Activated naive CD4-positive, alpha-beta T cell treated with anti-CD3 and anti-CD28 coated beads, Interleukin-2, amount 50 U/mL, for 24 hours (primary cell): ENCODE measurements at regions not wholly inside any gene's neighbourhood (a gene's known extent, or its start where the extent isn't known, plus 50 kb on each side); places are given as distances from the start of the nearest gene placed in this dataset.

ENCODE experiments used
- H3K27ac Mint-ChIP-seq: one replicate; pipeline ENCODE4 v1.8.0; 2021; ENCODE audit warnings: mild to moderate bottlenecking, mixed read lengths
- H3K27me3 Mint-ChIP-seq: one replicate; pipeline ENCODE4 v1.8.0; 2021; ENCODE audit warnings: mixed read lengths
- H3K36me3 Mint-ChIP-seq: one replicate; pipeline ENCODE4 v1.8.0; 2021; ENCODE audit warnings: mixed read lengths
- H3K4me1 Mint-ChIP-seq: one replicate; pipeline ENCODE4 v1.8.0; 2021; ENCODE audit warnings: mixed read lengths
- H3K4me3 Mint-ChIP-seq: one replicate; pipeline ENCODE4 v1.8.0; 2021; ENCODE audit warnings: mild to moderate bottlenecking, mixed read lengths
- H3K9me3 Mint-ChIP-seq: one replicate; pipeline ENCODE4 v1.8.0; 2021; ENCODE audit warnings: mixed read lengths

DNA sequence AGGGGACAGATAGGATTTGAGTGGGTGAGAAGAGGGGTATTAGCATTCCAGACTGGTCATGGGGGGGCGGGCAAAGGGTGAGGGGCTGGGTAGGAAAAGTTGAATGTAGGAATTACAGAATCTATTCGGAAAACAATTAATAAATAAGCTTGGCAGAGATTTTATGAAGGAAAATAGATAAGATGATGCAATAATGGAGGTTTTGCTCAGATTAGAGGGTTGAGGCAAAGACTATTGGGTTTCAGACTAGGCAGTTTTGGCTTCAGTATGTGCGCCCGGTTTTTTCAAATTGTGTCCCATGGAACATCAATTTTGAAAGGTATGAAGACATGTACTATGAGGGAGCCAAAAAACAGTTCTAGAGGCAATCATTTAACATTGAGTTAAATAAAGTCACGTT is 410.6 kb downstream of the SPRY1 start:
- Mint-ChIP-seq H3K9me3 (no peaks in the 10 kb centered on the region), H3K27ac (no peak overlapping the region), H3K4me3 (no peak overlapping the region), H3K27me3 (no peaks in the 10 kb centered on the region), H3K36me3 (no peaks in the 10 kb centered on the region), H3K4me1 (no peaks in the 10 kb centered on the region)

DNA sequence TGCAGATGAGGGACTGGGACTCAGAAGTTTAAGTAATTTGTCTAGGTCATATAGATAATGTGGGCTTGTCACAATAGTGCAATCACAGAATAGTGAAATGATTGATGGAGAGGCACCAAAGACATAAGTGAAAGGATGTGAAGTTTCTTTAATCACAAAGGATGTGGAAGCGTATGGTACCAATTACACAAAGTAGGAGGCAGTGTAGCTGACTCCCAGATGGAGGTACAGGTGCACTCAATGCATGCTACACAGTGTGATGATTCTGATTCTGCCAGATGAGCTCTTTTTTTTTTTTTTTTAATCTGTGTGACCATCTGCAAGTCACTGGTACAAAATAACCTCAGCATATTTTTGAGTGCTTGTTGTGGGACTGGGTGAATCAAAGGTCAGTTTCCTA is 411.3 kb downstream of the SPRY1 start:
- Mint-ChIP-seq H3K4me1 (no peaks in the 10 kb centered on the region), H3K27ac (no peak overlapping the region), H3K4me3 (no peak overlapping the region), H3K36me3 (no peaks in the 10 kb centered on the region), H3K9me3 (no peaks in the 10 kb centered on the region), H3K27me3 (no peaks in the 10 kb centered on the region)

DNA sequence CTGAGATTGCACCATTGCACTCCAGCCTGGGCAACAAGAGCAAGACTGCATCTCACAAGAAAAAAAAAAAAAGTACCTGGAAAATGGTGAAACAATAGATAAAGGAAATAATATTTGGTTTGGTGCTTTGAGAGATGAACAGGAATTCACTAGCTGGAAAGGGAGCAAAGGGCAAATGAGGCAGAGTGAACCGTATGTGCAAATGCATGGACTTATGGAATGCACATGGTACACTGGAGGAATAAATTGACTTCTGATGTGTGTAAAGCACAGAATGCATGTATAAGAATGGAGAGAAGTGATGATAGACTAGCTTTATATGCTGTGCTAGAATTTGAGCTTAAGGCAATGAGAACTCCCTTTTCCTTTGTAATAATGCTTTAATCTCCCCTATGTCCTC is 413.3 kb downstream of the SPRY1 start:
- no peaks in the 10 kb centered on the region for H3K9me3 Mint-ChIP-seq
- H3K27me3 Mint-ChIP-seq: no peaks in the 10 kb centered on the region
- no peak overlapping the region for H3K4me3 Mint-ChIP-seq
- no peaks in the 10 kb centered on the region for H3K36me3 Mint-ChIP-seq
- H3K27ac Mint-ChIP-seq: no peak overlapping the region
- no peaks in the 10 kb centered on the region for H3K4me1 Mint-ChIP-seq

- H3K4me1 Mint-ChIP-seq: no peaks in the 10 kb centered on the region
- no peaks in the 10 kb centered on the region for H3K9me3 Mint-ChIP-seq
- no peak overlapping the region for H3K27ac Mint-ChIP-seq
- no peaks in the 10 kb centered on the region for H3K36me3 Mint-ChIP-seq
- H3K27me3 Mint-ChIP-seq: no peaks in the 10 kb centered on the region
- H3K4me3 Mint-ChIP-seq: no peak overlapping the region
These were observed 415.4 kb downstream of the SPRY1 start for GRCh38 chr4:123812066-123812390.

DNA sequence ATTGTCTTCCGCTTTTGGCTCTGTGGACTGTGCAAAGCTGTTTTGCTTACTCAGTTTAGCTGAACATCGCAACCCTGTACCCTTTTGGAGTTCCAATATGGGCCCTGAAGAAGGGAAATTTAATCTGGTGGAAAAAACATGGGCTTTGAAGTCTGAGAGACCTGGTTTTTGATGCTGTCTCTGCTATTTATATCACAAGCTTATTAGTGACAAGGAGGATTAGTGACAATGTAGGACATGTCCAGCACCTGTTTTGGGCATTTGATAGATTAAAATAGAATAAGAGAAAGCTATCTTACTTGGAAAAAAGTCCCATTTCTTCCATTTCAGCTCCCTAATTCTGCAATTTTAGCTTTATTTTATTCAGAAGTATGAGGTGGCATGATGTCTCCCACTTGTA is 417.3 kb downstream of the SPRY1 start:
- no peak overlapping the region for H3K27ac Mint-ChIP-seq
- H3K9me3 Mint-ChIP-seq: no peaks in the 10 kb centered on the region
- H3K27me3 Mint-ChIP-seq: no peaks in the 10 kb centered on the region
- no peaks in the 10 kb centered on the region for H3K36me3 Mint-ChIP-seq
- H3K4me1 Mint-ChIP-seq: no peaks in the 10 kb centered on the region
- no peak overlapping the region for H3K4me3 Mint-ChIP-seq

- no peaks in the 10 kb centered on the region for H3K4me1 Mint-ChIP-seq
- H3K4me3 Mint-ChIP-seq: no peak overlapping the region
- no peaks in the 10 kb centered on the region for H3K27me3 Mint-ChIP-seq
- H3K27ac Mint-ChIP-seq: no peak overlapping the region
- H3K36me3 Mint-ChIP-seq: no peaks in the 10 kb centered on the region
- H3K9me3 Mint-ChIP-seq: no peaks in the 10 kb centered on the region
These were observed 419.9 kb downstream of the SPRY1 start for GRCh38 chr4:123816462-123816861.

- Mint-ChIP-seq H3K27ac (no peak overlapping the region), H3K4me1 (no peaks in the 10 kb centered on the region), H3K9me3 (no peaks in the 10 kb centered on the region), H3K4me3 (no peak overlapping the region), H3K36me3 (no peaks in the 10 kb centered on the region), H3K27me3 (no peaks in the 10 kb centered on the region)
These were observed 420.6 kb downstream of the SPRY1 start for GRCh38 chr4:123817025-123817688.

DNA sequence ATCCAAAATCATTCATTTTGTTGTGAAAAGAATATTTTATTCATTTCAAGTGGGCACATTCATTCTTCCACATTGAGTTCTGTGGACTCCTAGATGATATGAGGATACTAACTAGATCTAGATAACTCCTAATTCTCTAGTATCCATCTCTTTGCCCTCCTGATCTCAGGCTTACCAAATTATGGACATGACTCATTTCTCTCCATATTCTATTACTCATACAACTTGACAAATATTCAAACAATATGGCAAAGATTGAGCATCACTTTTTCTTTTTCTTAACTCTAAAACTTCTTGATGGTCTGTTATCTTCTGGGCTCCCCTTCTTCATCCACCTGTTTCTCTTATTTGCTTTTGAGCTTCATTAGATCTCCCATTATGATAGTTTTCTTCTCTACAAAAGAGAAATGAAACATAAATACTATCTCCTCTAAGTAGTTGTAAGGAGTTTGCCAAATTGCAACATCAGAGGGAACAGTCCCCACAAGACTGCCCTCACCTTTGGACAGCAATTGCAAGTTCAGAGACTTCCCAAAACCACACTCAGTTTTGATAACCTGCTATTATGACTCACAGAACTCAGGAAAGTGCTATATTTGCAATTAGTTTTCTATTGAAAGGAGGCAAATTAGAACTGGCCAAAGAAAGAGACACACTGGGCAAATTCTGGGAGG is 422.9 kb downstream of the SPRY1 start:
- Mint-ChIP-seq H3K27me3 (no peaks in the 10 kb centered on the region), H3K36me3 (no peaks in the 10 kb centered on the region), H3K9me3 (no peaks in the 10 kb centered on the region), H3K4me1 (no peaks in the 10 kb centered on the region), H3K4me3 (no peak overlapping the region), H3K27ac (no peak overlapping the region)

GRCh38 chr4:123821861-123822260 is 425.3 kb downstream of the SPRY1 start:
- Mint-ChIP-seq H3K36me3 (no peaks in the 10 kb centered on the region), H3K4me1 (no peaks in the 10 kb centered on the region), H3K27me3 (no peaks in the 10 kb centered on the region), H3K9me3 (no peaks in the 10 kb centered on the region), H3K27ac (no peak overlapping the region), H3K4me3 (no peak overlapping the region)

DNA sequence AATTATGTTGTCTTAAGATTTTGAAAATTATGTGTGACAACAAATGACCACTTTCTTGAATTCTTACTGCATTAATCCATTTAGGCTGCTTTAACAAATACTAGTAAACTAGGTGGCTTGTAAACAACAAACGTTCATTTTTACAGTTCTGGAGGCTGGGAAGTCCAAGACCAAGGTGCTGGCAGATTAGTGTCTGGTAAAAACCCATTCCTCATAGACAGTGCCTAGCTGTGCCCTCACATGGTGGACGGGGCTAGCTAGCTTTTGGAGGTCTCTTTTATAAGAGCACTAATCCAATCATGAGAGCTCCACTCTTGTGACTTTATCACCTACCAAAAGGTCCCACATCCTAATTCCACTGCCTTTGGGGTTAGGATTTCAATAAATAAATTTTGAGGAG is 425.8 kb downstream of the SPRY1 start:
- H3K9me3 Mint-ChIP-seq: no peaks in the 10 kb centered on the region
- H3K36me3 Mint-ChIP-seq: no peaks in the 10 kb centered on the region
- no peaks in the 10 kb centered on the region for H3K27me3 Mint-ChIP-seq
- H3K4me1 Mint-ChIP-seq: no peaks in the 10 kb centered on the region
- no peak overlapping the region for H3K4me3 Mint-ChIP-seq
- H3K27ac Mint-ChIP-seq: no peak overlapping the region

DNA sequence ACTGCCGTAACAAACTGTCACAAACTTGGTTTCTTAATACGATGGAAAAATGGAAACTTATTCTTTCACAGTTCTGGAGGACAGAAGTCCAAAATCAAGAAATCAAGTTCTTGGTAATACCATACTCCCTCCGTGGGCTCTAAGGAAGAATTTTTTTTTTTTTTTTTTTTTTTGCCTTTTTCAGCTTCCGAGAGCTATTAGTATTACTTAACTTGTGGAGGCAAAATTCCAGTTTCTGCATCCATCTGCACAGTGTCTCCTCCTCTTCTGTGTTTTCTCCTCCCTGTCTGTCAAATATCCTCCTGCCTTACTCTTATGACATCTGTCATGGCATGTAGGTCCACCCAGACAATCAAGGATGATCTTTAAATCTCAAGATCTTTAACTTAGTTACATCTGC is 426.6 kb downstream of the SPRY1 start:
- Mint-ChIP-seq H3K36me3 (no peaks in the 10 kb centered on the region), H3K4me1 (no peaks in the 10 kb centered on the region), H3K4me3 (no peak overlapping the region), H3K27ac (no peak overlapping the region), H3K9me3 (no peaks in the 10 kb centered on the region), H3K27me3 (no peaks in the 10 kb centered on the region)

DNA sequence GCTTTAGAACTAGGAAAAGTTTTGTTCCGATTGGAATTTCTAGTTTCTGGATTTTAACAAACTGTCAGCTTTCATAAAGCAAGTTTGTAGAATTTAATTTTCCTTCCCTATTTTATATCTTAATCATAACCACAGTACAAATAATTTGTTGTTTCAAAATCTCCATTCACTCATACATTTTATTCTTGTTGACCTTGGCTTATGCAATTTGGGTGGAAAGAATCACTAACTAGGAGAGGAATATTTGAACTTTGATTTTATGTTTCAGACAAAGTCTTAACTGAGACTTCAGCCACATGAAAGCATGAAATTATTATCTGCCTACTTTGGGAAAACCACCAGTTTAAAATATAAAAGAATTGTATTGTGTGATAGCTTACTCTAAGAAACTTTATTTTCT is 427.9 kb downstream of the SPRY1 start:
- Mint-ChIP-seq H3K4me1 (no peaks in the 10 kb centered on the region), H3K4me3 (no peak overlapping the region), H3K27me3 (no peaks in the 10 kb centered on the region), H3K36me3 (no peaks in the 10 kb centered on the region), H3K27ac (no peak overlapping the region), H3K9me3 (no peaks in the 10 kb centered on the region)

DNA sequence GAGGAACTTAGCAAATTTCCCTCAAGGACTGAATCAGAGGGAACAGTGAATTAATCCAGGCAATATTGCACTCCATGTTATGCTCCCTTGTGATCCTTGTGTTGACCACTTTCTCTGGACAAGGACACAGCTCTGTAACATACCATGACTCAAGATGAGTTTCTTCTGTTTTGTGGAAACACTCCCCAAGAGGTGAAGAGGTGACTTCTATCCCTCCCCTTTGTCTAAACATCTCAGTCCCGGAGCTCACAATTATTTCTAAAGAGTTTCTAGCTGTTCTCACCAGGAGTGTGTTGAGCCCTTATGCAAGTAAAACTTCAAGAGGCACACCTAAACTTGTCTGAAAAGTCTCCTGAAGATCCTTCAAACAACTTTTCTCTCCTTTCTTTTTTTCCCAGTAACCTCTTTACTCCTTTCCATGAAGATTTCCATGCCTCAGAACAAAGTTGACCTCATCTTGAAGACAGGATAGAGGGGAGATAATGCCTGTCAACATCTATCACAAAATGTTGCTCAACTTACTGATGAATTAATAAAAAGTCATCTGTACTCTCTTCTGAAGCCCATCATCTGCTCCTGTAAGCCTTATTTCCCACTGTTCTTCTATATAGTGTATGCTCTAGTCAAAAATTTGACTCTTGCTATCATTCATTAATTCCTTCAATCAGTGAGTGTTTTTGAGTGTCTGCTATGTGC is 429.1 kb downstream of the SPRY1 start:
- Mint-ChIP-seq H3K36me3 (no peaks in the 10 kb centered on the region), H3K9me3 (no peaks in the 10 kb centered on the region), H3K27ac (no peak overlapping the region), H3K27me3 (no peaks in the 10 kb centered on the region), H3K4me3 (no peak overlapping the region), H3K4me1 (no peaks in the 10 kb centered on the region)

DNA sequence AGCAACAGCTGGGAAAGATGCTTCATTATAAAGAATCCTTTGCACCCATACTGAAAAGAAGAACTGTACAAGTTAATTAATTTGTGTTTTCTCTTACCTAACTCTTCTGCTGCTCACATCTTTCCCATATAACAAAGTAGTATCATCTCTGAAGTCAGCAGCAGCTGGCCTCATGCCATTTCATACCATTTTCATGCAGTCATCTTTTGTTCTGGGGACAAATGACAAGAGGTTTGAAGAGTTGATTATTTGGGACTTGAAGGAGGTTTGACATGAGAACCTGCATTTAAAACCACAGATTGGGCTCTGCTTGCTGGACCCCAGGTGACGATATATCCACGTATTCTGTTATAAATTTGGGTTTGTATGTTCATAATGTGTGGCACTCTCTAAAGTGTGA is 430.3 kb downstream of the SPRY1 start:
- H3K36me3 Mint-ChIP-seq: no peaks in the 10 kb centered on the region
- H3K4me3 Mint-ChIP-seq: no peak overlapping the region
- no peaks in the 10 kb centered on the region for H3K27me3 Mint-ChIP-seq
- no peaks in the 10 kb centered on the region for H3K4me1 Mint-ChIP-seq
- H3K9me3 Mint-ChIP-seq: no peaks in the 10 kb centered on the region
- H3K27ac Mint-ChIP-seq: no peak overlapping the region

DNA sequence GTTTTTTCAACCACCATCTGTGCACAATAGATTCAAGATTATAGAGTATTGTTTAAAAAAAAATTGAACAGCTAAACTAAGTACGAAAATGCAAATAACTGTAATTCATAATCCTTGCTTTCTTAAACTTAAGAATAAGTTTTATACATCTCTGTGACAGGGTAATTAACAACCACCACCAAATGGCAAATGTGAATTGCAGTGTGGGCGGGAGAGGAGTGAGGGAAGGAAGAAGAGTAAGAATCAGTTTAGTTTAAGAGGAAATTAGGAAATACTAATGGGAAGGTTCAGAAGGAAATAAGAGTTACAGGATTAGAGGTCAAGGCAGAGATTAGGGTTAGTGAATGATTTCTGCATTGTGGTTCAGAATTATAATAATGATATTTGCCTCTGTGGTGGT is 430.9 kb downstream of the SPRY1 start:
- H3K4me3 Mint-ChIP-seq: no peak overlapping the region
- no peaks in the 10 kb centered on the region for H3K36me3 Mint-ChIP-seq
- H3K27me3 Mint-ChIP-seq: no peaks in the 10 kb centered on the region
- no peaks in the 10 kb centered on the region for H3K9me3 Mint-ChIP-seq
- H3K27ac Mint-ChIP-seq: no peak overlapping the region
- no peaks in the 10 kb centered on the region for H3K4me1 Mint-ChIP-seq

DNA sequence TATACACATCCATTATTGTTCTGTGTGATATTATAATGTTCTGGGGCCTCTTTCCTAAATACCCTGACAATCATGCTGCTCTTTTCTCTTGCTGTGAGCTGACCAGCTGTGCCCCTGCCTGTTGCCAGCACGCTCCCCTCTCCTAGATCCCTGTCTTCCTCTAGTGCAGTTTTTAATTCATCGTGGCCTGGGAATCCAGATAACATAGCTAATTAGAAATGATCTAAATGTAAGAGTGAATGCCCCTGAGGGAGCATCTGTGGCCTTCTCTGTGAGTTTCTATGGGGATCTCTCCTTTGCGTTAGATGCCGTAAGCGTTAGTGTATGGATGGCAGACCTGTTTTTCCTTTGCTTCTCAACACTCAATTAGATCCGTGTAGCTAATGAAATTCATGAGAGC is 434.3 kb downstream of the SPRY1 start:
- no peaks in the 10 kb centered on the region for H3K27me3 Mint-ChIP-seq
- no peak overlapping the region for H3K4me3 Mint-ChIP-seq
- H3K9me3 Mint-ChIP-seq: no peaks in the 10 kb centered on the region
- no peak overlapping the region for H3K27ac Mint-ChIP-seq
- H3K36me3 Mint-ChIP-seq: no peaks in the 10 kb centered on the region
- no peaks in the 10 kb centered on the region for H3K4me1 Mint-ChIP-seq
